ENCODE measurements at regions not wholly inside any gene's neighbourhood (a gene's known extent, or its start where the extent isn't known, plus 50 kb on each side); places are given as distances from the start of the nearest gene placed in this dataset.
"Not testable (repeated sequence)": the region's sequence is repeated elsewhere in the genome, so short reads cannot be mapped to it uniquely, and the experiment has no call there.

DNA sequence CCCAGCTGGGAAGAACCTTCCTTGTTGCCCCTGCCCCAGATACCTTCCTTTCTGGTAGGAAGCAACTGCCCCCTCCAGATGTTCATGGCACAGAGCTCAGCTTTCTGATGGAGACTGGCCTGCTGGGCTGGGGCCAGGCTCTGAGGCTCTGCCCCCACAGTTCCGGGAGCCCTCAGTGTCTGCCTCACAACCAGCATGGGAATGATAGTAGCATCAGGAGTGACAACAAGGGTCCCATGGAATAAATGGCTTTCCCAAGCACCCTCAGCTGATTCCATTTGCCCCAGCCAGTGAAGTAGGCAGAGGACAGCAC is 65.6 kb upstream of the IQSEC1 start:
- Histone ChIP-seq H3K36me3 (no peaks in the 10 kb centered on the region), H3K9me3 (no peaks in the 10 kb centered on the region), H3K27ac (no peak overlapping the region), H3K27me3 (peaks cover 0 to 40% of the 10 kb centered on the region in 2 donors), H3K4me1 (no peaks in the 10 kb centered on the region), H3K4me3 (no peak overlapping the region)
- TF ChIP-seq, protein P1, sequence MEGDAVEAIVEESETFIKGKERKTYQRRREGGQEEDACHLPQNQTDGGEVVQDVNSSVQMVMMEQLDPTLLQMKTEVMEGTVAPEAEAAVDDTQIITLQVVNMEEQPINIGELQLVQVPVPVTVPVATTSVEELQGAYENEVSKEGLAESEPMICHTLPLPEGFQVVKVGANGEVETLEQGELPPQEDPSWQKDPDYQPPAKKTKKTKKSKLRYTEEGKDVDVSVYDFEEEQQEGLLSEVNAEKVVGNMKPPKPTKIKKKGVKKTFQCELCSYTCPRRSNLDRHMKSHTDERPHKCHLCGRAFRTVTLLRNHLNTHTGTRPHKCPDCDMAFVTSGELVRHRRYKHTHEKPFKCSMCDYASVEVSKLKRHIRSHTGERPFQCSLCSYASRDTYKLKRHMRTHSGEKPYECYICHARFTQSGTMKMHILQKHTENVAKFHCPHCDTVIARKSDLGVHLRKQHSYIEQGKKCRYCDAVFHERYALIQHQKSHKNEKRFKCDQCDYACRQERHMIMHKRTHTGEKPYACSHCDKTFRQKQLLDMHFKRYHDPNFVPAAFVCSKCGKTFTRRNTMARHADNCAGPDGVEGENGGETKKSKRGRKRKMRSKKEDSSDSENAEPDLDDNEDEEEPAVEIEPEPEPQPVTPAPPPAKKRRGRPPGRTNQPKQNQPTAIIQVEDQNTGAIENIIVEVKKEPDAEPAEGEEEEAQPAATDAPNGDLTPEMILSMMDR (IDR thresholded peaks at IDR 0.05) = no peak
- intact Hi-C loops (cut with DNase I) = no loop called here
- ATAC-seq (no peak), DNase-seq (peak in 1 of 4 donors; percentile 16)

DNA sequence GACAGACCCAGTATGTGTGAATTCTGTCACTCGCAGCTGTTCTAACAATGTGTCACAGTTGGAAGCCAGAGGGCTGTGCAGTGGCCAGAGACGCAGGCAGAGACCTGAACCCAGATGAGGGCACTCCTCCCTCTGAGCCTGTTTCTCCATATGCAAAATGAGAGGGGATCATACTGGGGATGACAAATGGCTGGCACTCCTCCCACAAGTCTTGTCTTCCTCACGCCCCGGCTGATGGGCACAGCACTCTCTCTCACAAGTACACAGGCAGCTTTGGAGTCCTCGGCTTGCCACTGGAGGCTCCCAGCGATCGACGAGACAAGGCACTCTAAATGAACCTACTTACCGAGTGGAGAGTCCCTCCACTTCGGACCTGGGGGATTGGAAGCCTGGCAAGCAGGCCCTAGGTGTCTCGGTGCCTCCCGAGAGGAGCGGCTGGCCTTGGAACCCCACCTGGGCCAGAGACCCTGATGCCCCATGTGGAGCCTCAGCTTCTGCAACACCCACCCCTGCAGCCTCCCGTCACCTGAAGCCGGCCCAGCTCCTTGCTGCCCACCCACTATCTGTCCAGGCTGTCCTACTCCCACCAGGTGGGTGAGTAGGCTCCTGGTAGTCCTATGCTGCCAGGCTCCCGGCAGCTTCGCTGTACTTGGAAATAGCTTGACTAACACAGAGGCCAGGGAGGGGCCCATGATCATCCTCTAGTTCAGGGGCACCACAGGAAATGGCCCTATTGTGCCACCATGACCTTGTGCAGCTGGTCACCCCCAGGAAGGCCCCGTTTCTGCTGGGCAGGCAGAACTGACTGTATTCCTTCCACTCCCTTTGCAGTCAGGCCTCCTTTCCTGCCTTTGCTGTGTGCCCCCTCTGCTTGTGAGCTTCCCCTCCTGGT is 65.0 kb upstream of the IQSEC1 start:
- Histone ChIP-seq H3K36me3 (no peaks in the 10 kb centered on the region), H3K27me3 (peaks cover 0 to 40% of the 10 kb centered on the region in 2 donors), H3K4me1 (no peaks in the 10 kb centered on the region), H3K9me3 (no peaks in the 10 kb centered on the region), H3K27ac (no peak overlapping the region), H3K4me3 (no peak overlapping the region)
- ATAC-seq (no peak), DNase-seq (peak in 1 of 4 donors; percentile 47)
- intact Hi-C loops (cut with DNase I) = no loop called here
- TF ChIP-seq, protein P1 (IDR thresholded peaks at IDR 0.05) = no peak

DNA sequence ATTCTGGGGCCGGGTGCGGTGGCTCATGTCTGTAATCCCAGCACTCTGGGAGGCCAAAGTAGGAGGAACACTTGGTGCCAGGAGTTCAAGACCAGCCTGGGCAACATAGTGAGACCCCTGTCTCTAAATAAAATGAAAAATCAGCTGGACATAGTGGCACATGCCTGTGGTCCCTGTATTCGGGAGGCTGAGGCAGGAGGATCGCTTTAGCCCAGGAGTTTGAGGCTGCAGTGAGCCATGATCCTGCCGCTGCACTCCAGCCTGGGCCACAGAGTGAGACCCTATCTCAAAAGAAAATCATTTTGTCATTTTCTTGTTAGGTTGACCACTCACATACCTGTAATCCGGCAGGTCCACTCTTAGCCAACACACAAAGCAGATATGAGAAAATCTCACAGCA is 63.6 kb upstream of the IQSEC1 start:
- H3K27me3 ChIP-seq = peaks cover 0 to 34% of the 10 kb centered on the region in 2 donors
- H3K9me3 ChIP-seq; H3K36me3 ChIP-seq; H3K4me3 ChIP-seq; ATAC-seq; H3K4me1 ChIP-seq; H3K27ac ChIP-seq; DNase-seq; intact Hi-C loops (cut with DNase I): not testable (repeated sequence)

DNA sequence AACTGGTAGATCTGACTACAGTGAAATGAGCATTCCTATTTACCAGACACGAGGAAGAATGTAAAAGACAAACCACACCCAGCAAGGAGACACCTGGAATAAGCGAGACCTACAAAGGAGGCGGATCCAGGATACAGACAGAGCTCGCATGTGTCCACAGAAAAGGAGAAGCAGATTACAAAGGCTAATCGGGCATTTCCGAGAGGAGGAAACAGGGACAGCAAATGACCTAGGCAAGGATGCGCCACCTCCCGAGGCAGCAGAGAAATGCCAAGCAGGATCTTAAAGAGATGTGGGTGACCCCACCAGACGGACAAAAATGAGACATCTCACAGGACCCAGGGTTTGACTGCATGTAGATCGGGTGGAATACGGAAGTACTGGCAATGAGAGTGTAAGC is 63.2 kb upstream of the IQSEC1 start:
- DNase-seq (peak in 1 of 4 donors; percentile 12), ATAC-seq (no peak)
- no peak overlapping the region for H3K27ac ChIP-seq
- intact Hi-C loops (cut with DNase I) = no loop called here
- H3K9me3 ChIP-seq = no peaks in the 10 kb centered on the region
- TF ChIP-seq, protein P1 (IDR thresholded peaks at IDR 0.05) = no peak
- peaks cover 0 to 30% of the 10 kb centered on the region in 2 donors for H3K27me3 ChIP-seq
- H3K4me3 ChIP-seq = no peak overlapping the region
- no peaks in the 10 kb centered on the region for H3K4me1 ChIP-seq
- no peaks in the 10 kb centered on the region for H3K36me3 ChIP-seq

GRCh38 chr3:13135811-13136321 is 62.6 kb upstream of the IQSEC1 start:
- no peak overlapping the region for H3K27ac ChIP-seq
- H3K9me3 ChIP-seq = no peaks in the 10 kb centered on the region
- no peaks in the 10 kb centered on the region for H3K36me3 ChIP-seq
- no peaks in the 10 kb centered on the region for H3K4me1 ChIP-seq
- no peak for DNase-seq
- H3K4me3 ChIP-seq = no peak overlapping the region
- intact Hi-C loops (cut with DNase I) = no loop called here
- TF ChIP-seq, protein P1 (IDR thresholded peaks at IDR 0.05) = no peak
- ATAC-seq = no peak
- H3K27me3 ChIP-seq = peaks cover 0 to 26% of the 10 kb centered on the region in 2 donors
